GM23248 (cell line): ENCODE measurements at regions not wholly inside any gene's neighbourhood (a gene's known extent, or its start where the extent isn't known, plus 50 kb on each side); places are given as distances from the start of the nearest gene placed in this dataset.

ENCODE experiments used
- DNase-seq: peaks from one replicate; pipeline ENCODE4 v3.0.0-alpha.2; 2015
- H2AFZ ChIP-seq: fragments of 200-600 bp; sonication (generic); 2 replicates; pipeline ENCODE4 v1.6.1; 2016; ENCODE audit warnings: antibody characterized with exemption
- H3F3A ChIP-seq: fragments of 200-600 bp; sonication (generic); 2 replicates; pipeline ENCODE4 v1.6.1; 2016; ENCODE audit warnings: mild to moderate bottlenecking, antibody characterized with exemption, mixed run types; ENCODE audit not compliant: insufficient read depth
- H3K27ac ChIP-seq: fragments of 200-600 bp; sonication (generic); 2 replicates; pipeline ENCODE4 v1.5.1; 2016; ENCODE audit warnings: mild to moderate bottlenecking
- H3K27me3 ChIP-seq: fragments of 200-600 bp; sonication (generic); replicated peaks from 2 replicates; pipeline ENCODE4 v1.6.1; 2016; ENCODE audit warnings: mild to moderate bottlenecking; ENCODE audit not compliant: insufficient read depth
- H3K36me3 ChIP-seq: fragments of 200-600 bp; sonication (generic); 2 replicates; pipeline ENCODE4 v1.6.1; 2016; ENCODE audit warnings: low read depth, mild to moderate bottlenecking
- H3K4me1 ChIP-seq: fragments of 200-600 bp; sonication (generic); 2 replicates; pipeline ENCODE4 v1.6.1; 2016; ENCODE audit warnings: mild to moderate bottlenecking; ENCODE audit not compliant: insufficient read depth
- H3K4me2 ChIP-seq: fragments of 200-600 bp; sonication (generic); one replicate; pipeline ENCODE4 v1.6.1; 2016; ENCODE audit warnings: mild to moderate bottlenecking; ENCODE audit not compliant: unreplicated experiment
- H3K4me3 ChIP-seq: fragments of 200-600 bp; sonication (generic); 2 replicates; pipeline ENCODE4 v1.5.1; 2016; ENCODE audit warnings: mild to moderate bottlenecking
- H3K79me2 ChIP-seq: fragments of 200-600 bp; sonication (generic); 2 replicates; pipeline ENCODE4 v1.6.1; 2016; ENCODE audit warnings: mild to moderate bottlenecking; ENCODE audit not compliant: insufficient read depth
- H3K9ac ChIP-seq: fragments of 200-600 bp; sonication (generic); 2 replicates; pipeline ENCODE4 v1.6.1; 2016; ENCODE audit warnings: mild to moderate bottlenecking
- H3K9me2 ChIP-seq: fragments of 200-600 bp; sonication (generic); 2 replicates; pipeline ENCODE4 v1.6.1; 2016; ENCODE audit warnings: mixed run types, mild to moderate bottlenecking, moderate library complexity; ENCODE audit not compliant: insufficient read depth
- H3K9me3 ChIP-seq: fragments of 200-600 bp; sonication (generic); one replicate; pipeline ENCODE4 v1.6.1; 2017; ENCODE audit warnings: low read depth
- H4K20me1 ChIP-seq: fragments of 200-600 bp; sonication (generic); 2 replicates; pipeline ENCODE4 v1.6.0; 2016; ENCODE audit not compliant: insufficient read depth
- EZH2 ChIP-seq: fragments of 200-600 bp; sonication (generic); IDR thresholded peaks from 2 replicates; pipeline ENCODE4 v1.6.1; 2018; ENCODE audit warnings: antibody characterized with exemption, mild to moderate bottlenecking; ENCODE audit not compliant: insufficient read depth, poor library complexity, severe bottlenecking
- EZH2phosphoT487 ChIP-seq: fragments of 200-600 bp; sonication (generic); IDR thresholded peaks from 2 replicates; pipeline ENCODE4 v1.6.1; 2018; ENCODE audit warnings: antibody characterized with exemption, moderate library complexity, mild to moderate bottlenecking, low read depth; ENCODE audit not compliant: insufficient read depth
- WGBS, 2 experiments: methylation state at CpG; one replicate each; pipeline ENCODE4 v1.1.6; 2015 to 2017; ENCODE audit warnings: low lambda C conversion rate in 2 of 2, low coverage in 1 of 2; ENCODE audit errors: missing lambda C conversion rate in 2 of 2; 5-methylcytosine and 5-hydroxymethylcytosine counted together
- in situ Hi-C: fragments of 300-500 bp; cut with MboI; formaldehyde crosslinking; loops from 2 replicates; pipeline ENCODE4 v1.15.0; 2020

DNA sequence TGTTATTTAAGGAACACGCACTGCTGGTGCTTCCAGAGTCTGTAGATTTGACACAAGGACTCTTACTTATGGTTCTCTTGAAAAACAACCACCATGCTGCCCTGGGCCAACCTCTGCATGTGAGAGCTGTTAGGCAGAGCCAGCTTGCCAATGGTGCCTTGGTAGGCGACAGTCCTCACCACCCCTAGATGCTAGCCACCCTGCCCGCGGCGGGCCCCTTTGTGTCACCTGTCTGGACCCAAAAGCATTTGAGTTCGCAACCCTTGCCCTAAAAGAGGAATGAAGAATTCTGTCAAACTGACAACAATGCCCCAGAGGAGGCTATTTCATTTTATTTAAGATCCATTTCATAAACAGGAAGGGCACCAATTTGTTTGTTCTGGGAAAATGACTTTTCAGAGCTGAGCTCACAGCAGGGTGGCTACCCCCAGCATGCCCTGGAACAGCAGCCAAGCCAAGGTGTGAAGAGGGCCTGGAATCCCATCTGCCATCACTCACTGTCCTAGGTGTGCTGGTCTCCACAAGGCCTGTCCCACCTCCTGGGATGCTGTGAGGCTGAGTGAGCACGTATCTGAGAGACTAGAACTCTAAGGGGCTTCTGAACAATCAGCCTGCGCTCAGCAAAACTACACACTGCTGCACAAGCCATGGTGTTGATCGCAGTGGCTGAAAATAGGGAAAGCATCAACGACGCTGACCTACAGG lies 63.8 kb upstream of the FZD10 start:
- Histone ChIP-seq H4K20me1 (no peaks in the 10 kb centered on the region), H3K4me3 (no peak overlapping the region), H3K4me2 (no peak overlapping the region), H3K27ac (no peak overlapping the region), H3K4me1 (no peaks in the 10 kb centered on the region), H3K9me3 (no peaks in the 10 kb centered on the region), H3F3A (no peaks in the 10 kb centered on the region), H3K79me2 (no peaks in the 10 kb centered on the region), H3K27me3 (no peaks in the 10 kb centered on the region), H2AFZ (no peak overlapping the region), H3K9ac (no peak overlapping the region), H3K36me3 (no peaks in the 10 kb centered on the region), H3K9me2 (no peaks in the 10 kb centered on the region)
- no peak for DNase-seq
- in situ Hi-C loops: no loop called here
- no peak for TF ChIP-seq EZH2
- 61 to 69% methylated on average over 11 of the region's 11 CpGs for WGBS, 2 experiments

DNA sequence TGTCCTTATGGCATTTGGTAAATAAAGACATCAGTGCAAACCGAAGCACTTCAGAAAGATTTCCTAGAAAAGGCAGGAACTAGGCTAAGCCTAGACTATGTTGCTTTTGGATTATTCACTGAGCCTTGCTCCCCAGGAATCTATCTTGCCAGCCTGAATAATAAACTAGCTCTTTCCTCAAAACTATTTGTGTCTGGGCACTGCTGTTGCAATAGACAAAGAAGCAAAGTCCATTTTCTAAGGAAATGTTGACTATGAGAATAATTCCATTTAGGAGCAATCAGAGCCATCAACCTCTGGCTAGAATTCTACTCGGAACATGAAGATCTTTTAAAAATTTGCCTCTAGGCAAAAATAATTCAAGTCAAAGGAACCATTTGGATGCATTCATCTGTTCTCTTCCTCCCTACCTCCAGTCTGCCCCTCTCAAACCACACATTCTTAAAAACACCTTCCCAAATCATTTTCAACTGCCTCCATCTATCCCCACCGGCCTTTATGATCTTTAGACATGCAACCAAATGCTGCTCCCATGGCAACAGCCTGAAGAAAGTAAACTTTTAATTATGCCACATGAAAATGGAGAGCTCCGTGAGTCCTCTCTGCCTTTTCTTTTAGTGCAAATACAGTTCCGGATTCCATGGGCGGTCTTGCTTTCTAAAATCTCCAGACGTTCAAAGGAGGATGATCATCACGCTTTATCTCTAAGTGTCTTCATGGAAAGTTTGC lies 61.5 kb upstream of the FZD10 start:
- Histone ChIP-seq H3K79me2 (no peaks in the 10 kb centered on the region), H3K27ac (no peak overlapping the region), H3K4me3 (no peak overlapping the region), H3K9ac (no peak overlapping the region), H2AFZ (no peak overlapping the region), H3K27me3 (no peaks in the 10 kb centered on the region), H3F3A (no peaks in the 10 kb centered on the region), H3K36me3 (no peaks in the 10 kb centered on the region), H3K9me3 (no peaks in the 10 kb centered on the region), H3K9me2 (no peaks in the 10 kb centered on the region), H3K4me1 (no peaks in the 10 kb centered on the region), H3K4me2 (no peak overlapping the region), H4K20me1 (no peaks in the 10 kb centered on the region)
- no peak for DNase-seq
- TF ChIP-seq EZH2phosphoT487 (no peak), EZH2 (no peak)
- in situ Hi-C loops: no loop called here
- 7 to 11% methylated on average over 8 of the region's 8 CpGs for WGBS, 2 experiments

- H3K9me2 ChIP-seq: no peaks in the 10 kb centered on the region
- no peak overlapping the region for H3K4me2 ChIP-seq
- WGBS, 2 experiments: 4% methylated on average over 7 of the region's 7 CpGs
- H4K20me1 ChIP-seq: no peaks in the 10 kb centered on the region
- H3K27me3 ChIP-seq: no peaks in the 10 kb centered on the region
- no peaks in the 10 kb centered on the region for H3K79me2 ChIP-seq
- H3F3A ChIP-seq: no peaks in the 10 kb centered on the region
- in situ Hi-C loops: no loop called here
- no peak for DNase-seq
- H2AFZ ChIP-seq: no peak overlapping the region
- no peak for TF ChIP-seq EZH2
- TF ChIP-seq EZH2phosphoT487: no peak
- no peaks in the 10 kb centered on the region for H3K4me1 ChIP-seq
- H3K36me3 ChIP-seq: no peaks in the 10 kb centered on the region
- H3K4me3 ChIP-seq: no peak overlapping the region
- H3K9me3 ChIP-seq: no peaks in the 10 kb centered on the region
- no peak overlapping the region for H3K27ac ChIP-seq
- H3K9ac ChIP-seq: no peak overlapping the region
Observed at GRCh38 chr12:130101370-130101769, 60.9 kb upstream of the FZD10 start.

DNA sequence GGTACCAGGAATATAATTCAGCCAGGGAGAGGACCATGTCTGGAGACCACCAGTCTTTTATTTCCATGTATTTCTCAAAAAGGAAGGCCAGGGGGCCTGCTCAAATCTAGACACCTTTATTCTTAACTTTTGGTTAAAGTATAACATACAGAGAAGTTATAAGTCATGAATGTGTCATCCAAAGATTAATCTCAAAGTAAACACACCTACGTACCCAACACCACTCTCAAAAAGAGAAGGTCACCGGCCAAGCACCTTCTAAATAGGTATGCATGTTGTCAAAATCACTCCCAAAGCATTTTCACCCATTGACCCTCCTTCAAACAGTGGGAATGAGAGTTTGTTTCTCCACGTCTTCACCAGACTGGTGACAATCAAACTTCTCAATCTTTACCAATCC lies 60.0 kb upstream of the FZD10 start:
- Histone ChIP-seq H4K20me1 (no peaks in the 10 kb centered on the region), H3K4me2 (no peak overlapping the region), H3K4me1 (no peaks in the 10 kb centered on the region), H3K4me3 (no peak overlapping the region), H3K9me2 (no peaks in the 10 kb centered on the region), H3K27me3 (no peaks in the 10 kb centered on the region), H3K36me3 (no peaks in the 10 kb centered on the region), H3K9me3 (no peaks in the 10 kb centered on the region), H3K79me2 (no peaks in the 10 kb centered on the region), H3K27ac (no peak overlapping the region), H2AFZ (no peak overlapping the region), H3K9ac (no peak overlapping the region), H3F3A (no peaks in the 10 kb centered on the region)
- no peak for DNase-seq
- WGBS, 2 experiments: 35 to 45% methylated on average over 3 of the region's 3 CpGs
- no peak for TF ChIP-seq EZH2
- TF ChIP-seq EZH2phosphoT487: no peak
- in situ Hi-C loops: no loop called here
